DND-41 (cell line): ENCODE measurements at regions not wholly inside any gene's neighbourhood (a gene's known extent, or its start where the extent isn't known, plus 50 kb on each side); places are given as distances from the start of the nearest gene placed in this dataset.

Source experiments
- CTCF ChIP-seq: IDR thresholded peaks from 2 replicates; pipeline ENCODE4 v1.5.1; 2012; ENCODE audit warnings: borderline replicate concordance, low read length, moderate library complexity, mild to moderate bottlenecking; ENCODE audit not compliant: poor library complexity, severe bottlenecking; ENCODE audit errors: extremely low read depth
- EZH2 ChIP-seq: IDR thresholded peaks from 3 replicates; pipeline ENCODE4 v1.6.1; 2012; ENCODE audit warnings: borderline replicate concordance, low read depth, mild to moderate bottlenecking, moderate library complexity, low read length, inconsistent platforms; ENCODE audit not compliant: severe bottlenecking

GRCh38 chr20:40317156-40317790 lies 371.8 kb downstream of the MAFB start:
- TF ChIP-seq CTCF, result no peak
- no peak for TF ChIP-seq EZH2
